ENCODE measurements at regions not wholly inside any gene's neighbourhood (a gene's known extent, or its start where the extent isn't known, plus 50 kb on each side); places are given as distances from the start of the nearest gene placed in this dataset.
"Not testable (repeated sequence)": the region's sequence is repeated elsewhere in the genome, so short reads cannot be mapped to it uniquely, and the experiment has no call there.

DNA sequence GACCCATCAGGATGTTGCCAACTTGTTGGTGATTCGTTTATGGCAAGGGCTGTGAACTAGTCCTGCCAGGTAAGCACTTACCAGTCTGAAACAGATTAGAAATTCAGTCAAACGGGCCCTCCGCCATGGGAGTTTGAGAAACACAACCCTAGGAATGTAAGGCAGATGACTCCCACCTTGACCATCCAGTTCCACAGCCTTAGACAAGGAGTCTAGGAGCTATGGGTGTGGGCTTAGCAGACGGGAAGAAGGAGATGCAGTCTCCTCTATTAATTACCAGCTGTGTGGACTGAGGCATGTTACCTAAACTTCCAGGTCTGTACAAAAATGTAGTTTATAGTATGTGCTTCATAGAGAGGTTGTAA is 319.4 kb upstream of the NCKAP5 start:
- DNase-seq, result no peak

DNA sequence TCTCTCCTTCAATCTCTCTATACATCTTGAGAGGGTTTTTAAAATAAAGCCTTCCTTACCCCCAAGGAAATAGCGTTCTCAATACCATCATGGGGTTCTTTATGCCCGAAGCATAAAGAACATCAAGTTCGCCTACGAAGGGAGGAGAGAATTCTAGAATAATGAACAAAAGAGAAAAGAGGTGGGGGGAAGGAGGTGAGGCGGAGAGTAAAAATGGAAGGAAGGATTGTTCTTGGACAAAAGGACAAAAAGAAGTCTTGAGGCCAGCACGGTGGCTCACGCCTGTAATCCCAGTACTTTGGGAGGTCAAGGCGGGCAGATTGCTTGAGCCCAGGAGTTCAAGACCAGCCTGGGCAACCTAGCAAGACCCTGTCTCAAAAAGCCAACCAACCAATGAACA is 319.8 kb upstream of the NCKAP5 start:
- no peak for DNase-seq

DNA sequence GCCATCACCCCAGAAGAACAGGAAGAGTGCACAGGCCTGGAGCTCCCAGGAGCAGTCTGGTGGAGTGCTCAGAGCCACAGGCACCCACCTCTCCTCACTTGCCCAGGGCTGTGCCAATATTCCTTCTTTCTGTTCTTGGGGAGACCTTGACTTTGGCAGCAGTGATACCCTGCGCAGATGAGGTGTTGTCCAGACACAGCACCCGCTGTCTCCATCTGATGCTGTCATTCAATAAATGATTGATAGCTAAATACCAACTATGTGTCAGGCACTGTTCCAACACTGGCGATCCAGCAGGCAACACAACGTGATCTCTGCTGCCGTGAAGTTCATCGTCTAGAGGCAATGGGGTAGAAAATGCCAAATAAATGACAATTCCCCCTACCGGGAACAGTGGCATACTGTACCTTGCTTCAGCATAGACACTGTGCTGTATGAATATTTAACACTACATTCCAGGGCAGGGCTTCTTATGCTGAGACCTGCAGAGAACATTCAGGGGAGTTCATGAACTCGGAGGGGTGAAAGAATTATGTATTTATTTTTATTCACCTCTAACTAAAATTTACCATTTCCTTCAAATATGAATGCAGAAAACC is 320.5 kb upstream of the NCKAP5 start:
- no peak for DNase-seq

DNA sequence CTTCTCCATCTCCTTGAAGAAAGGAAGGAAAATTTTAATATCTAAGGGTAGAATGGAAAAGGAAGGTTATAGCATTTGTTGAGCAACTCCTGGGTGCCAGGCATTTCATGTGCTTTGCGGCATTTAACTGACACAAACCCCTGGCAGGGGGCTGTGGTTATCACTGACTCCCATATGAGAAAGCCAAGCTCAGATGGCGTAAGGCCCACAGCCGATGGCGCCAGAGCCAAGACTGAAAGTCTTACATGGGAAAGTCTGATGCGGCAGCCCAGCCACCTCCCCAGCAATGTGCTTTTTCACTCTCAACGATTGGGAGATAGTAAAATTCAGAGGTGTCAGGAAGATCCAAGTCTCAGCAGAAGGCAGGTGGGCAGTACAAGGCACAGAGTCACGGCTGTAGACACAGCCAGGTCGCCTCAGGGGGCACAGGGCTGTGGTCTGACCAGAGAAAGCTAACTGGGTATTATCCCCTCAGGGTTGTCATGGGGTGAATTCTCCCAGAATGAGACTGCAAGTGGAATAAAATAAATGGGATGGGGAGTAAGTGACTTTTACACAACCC is 324.2 kb upstream of the NCKAP5 start:
- DNase-seq, result no peak

DNA sequence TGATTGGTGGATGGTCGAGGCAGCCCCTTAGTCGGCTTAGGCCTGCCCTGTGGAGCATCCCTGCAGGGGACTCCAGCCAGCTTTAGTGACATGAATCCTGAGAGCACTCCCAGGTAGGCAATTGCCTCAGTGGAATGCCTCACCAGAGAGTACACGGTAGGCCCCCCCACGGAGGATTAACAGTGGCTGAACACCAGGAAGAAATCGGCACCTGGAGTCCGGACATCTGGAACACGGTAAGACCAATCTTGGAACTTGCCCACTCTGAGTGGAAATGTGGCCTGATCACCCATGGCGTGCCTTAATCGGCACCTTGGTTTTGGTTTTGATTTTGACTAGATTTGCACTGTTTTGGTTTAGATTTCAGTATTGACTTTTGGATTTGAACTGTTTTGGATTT is 326.2 kb upstream of the NCKAP5 start:
- DNase-seq, result no peak

DNA sequence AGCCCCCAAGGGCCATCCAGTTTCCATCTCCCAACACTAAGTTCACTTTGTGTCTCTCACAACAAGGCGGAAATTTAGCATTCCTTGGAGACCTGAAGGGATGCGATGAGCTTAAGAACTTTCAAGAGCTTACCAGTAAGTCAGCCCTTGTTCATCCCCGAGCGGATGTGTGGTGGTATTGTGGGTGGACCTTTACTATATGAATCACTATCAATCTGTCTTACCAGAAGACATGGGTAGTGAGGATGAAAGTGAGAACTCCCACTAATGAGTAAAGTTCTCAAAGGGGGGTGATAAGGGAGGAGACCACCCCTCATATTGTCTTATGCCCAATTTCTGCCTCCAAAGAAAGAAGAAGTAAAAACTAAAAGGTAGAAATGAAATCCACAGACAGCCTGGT is 329.6 kb upstream of the NCKAP5 start:
- DNase-seq, result not testable (repeated sequence)

DNA sequence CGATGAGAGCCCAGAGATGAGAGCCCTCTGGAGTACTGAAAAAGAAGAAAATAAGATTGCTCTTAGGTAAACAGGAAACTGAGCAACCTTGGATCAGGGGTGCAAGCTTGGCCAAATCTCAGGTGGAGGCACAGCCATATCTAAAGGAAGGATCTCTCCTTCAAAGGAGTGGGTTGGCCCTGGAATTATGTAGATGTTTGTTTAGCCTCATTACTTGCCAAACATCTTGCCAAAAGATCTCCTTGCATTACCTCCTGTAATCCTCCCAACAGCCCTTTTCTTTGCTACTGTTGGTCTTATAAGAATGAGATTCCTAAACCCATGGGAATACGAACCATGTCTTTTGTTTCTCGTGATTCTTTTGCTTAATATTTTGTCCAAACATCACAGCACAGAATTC is 332.6 kb upstream of the NCKAP5 start:
- DNase-seq, result no peak

DNA sequence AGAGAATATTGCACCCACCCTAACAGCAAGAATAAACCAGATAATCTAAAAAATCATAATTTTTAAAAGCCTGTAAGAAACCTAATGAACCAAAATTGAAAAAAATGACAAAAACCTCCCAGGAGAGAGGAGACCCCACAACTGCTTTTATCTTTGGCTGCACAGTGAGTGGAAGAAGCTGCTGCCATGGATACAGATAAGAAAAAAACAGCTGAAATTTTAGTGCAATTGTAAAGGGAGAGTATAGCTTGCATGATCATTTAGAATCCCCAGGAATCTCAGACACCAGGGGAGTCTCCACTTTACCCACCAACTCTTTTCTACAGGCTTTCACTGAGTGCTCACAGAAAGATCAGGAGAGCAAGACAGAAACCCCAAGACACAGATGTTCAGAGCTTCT is 338.1 kb upstream of the NCKAP5 start:
- no peak for DNase-seq

DNA sequence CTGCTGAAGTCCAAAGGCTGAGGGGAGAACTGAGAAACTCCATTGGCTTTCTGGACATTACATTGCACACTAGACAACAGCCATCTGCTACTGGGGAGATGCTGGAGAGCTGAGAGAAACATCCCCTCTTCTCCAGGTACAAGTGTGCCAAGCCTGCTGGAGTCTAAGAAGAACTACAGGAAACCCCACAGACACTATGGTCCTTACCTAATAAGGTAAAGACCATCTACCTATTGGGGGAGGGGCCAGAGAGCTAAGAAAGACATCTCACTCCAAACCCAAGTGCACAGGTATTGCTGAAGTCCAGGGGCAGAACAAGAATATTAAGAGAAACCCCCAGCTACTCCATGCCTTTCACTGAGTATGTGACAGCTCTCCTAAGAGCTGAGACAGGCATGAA is 338.7 kb upstream of the NCKAP5 start:
- no peak for DNase-seq

DNA sequence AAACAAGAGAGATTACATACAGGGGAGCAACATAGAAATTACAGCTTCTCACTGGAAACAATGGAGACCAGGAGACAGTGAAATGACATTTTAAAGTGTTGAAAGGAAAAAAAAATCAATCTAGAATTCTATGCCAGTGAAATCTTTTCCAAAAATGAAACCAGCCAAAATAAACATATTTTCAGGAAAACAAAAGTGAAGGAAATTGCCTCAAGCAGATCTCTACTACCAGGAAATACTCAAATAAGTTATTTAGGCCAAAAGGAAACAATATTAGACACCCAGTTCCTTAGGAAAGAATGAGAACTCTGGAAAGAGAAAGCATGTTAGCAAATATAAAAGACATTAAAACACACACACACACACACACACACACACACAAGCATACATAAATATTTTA is 339.9 kb upstream of the NCKAP5 start:
- no peak for DNase-seq

DNA sequence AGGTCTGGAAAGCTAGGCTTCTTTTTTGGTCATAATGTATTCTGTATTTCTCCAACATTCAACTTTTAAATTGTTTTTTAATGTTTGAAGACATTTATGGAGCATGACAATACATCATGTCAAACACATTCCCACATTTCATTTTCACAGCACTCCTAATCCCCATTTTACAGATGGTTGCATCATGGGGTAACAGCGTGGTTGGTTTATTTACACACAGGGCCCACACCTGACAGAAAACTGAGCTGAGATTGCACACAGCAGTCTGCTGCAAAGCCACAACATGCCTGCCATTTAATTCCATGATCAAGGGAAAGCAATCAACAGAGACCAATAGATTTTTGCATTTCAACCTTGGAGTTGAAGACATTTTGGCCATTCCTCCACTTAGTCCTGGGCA is 335.7 kb upstream of the MGAT5 start:
- no peak for DNase-seq

DNA sequence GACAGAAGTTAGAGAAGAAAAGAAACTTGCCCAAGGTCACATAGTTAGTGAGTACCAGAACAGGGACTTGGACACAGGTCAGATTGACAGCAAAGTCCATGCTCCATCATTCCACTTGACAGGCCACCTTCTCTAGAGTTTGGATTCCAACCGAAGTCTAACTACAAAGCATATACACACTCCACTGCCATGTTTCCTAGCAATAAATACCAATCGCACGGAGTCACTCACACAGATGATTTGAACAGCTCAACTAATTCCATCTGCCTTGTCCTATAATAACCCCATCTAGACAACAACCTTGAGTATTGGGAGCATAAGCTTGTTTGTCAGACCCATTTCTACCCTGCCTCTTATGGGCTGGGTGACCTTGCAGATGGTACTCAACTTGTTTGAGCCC is 334.6 kb upstream of the MGAT5 start:
- no peak for DNase-seq

DNA sequence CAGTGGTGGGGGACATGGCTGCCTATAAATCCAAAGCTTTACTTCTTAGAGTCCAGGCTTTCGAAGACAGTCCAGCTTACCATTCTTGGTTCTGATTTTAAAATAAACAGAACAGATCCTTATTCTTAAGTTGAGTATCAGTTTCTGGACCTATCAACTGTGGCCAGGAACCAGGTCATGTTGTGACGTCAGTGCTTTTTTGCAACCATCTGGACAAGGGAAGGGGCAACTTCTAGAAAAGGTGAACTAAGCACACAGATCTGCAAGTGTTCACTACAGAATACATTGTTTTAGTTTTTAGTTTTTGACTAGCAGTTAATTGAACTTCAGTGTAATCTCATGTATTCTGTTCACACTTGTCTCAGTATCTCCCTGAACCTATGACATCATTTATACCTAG is 326.0 kb upstream of the MGAT5 start:
- no peak for DNase-seq

DNA sequence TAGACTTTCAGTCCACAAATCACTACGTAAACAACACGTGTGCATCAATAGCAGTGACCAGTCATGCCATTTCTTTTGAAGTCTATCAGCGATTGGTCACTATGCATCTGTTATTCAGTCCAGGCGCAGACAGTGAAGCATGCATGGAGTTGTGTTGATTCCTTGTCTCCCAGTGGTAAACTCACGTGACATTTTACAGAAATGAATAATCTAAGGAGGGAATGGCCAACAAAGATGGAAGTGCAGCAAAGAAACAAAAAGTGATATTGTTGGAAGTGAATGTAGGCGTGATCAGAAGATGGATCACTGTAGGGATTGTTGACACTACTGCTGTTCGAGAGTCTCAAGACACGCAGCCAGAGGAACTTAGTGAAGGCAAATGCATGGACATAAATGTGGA is 317.8 kb upstream of the MGAT5 start:
- no peak for DNase-seq

DNA sequence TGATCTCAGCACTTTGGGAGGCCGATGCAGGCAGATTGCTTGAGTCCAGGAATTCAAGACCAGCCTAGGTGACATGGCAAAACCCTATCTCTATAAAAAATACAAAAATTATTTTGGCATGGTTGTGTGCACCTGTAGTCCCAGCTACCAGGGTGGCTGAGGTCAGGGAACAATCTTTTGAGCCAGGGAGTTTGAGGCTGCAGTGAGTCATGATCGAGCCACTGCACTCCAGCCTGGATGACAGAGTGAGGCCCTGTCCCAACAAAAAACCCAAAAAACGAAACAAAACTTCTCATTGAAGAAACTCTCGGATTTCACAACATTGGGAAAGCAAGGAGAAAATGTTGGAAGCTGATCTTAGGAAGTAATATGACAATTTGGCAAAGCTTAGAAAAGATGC is 317.3 kb upstream of the MGAT5 start:
- DNase-seq, result no peak

DNA sequence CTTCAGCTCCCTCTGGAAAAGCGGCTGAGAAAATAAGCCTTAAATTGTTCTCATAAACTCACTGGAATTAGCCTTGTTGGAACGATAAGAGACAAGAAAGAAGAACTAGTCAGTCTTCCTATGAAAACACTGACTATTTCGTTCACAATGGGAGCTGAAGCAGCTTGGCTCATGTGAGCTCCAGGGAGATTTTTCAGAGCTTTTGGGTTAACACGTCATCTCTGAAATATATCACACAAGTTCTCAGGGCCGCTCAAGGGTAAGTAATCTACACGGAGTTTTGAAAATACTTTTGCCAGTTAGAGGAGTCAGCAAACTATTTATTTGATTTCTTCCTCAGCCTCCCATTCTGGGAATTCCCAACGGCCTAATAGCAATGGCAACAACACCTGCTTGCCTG is 316.2 kb upstream of the MGAT5 start:
- no peak for DNase-seq

DNA sequence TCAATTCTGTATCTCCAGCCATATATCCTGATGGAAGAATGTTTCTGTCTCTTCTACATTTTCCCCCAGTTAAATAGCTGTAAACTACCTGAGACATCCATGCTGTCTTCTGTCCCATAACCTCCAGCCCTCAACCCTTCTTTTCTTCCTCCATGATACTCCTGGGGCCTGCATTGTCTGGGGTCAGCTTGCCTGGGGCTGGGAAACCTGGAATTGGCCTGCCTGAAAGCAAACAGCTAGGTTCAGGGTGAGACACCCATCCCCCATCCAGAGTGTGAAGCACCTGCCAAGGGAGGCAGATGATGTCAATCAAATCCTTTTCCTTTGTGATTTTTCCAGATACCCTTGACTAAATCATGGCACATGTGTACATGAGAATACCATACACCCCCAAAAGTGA is 313.7 kb upstream of the MGAT5 start:
- DNase-seq, result no peak

DNA sequence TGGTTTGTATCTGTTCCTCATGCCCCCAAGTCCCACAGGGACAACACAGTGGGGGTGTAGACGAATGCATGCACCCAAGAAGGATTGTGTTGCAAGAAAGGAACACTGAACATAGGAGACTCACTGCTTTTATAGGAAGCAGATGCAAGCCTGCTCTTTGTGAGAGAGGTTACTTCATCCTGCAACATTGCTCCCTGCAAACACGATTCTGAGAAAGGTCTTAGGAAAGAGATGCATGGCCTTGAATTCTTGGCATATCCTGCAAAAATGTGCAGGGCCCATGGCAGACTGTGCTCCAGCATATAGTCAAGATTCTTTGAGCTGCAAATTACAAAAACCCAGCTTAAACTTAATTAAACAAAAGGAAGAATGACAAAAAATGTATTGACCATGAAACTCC is 312.2 kb upstream of the MGAT5 start:
- DNase-seq, result no peak

DNA sequence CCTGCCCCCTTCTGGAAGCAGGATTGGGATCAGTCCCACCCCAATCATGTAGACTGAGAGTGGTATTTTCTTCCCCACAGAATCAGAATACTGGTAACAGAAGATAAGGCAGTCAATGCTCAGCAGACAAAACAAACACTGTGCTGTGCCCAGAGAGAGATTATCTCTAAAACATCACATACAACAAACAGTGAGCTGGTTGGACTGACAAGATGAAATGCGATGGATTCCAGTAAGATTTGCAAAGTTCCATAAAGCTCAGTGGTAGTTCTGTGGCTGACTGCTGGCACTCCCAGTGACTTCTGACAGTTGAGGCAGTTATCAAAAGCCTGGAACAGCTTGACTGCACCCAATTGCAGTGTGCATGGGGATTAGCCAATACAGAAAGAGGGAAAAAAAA is 311.5 kb upstream of the MGAT5 start:
- DNase-seq, result no peak

DNA sequence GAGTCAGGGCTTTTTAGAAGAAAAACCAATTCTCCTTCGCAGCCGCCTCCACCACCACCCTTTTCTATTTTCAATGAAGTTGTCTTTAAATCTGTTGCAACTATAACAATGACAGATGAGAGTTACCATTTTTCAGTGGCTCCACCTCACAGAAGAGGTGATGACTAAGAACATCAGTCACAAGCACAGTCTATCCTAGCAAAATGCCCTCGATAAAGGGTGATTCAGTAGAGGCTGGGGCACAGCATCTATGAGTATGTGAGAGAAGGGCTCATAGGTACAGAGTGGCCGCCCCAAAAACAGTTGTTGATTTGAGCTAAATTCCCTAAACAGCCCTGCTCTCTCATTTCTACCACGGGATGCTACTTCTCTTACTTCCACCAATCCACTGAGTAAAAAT is 310.8 kb upstream of the MGAT5 start:
- no peak for DNase-seq

DNA sequence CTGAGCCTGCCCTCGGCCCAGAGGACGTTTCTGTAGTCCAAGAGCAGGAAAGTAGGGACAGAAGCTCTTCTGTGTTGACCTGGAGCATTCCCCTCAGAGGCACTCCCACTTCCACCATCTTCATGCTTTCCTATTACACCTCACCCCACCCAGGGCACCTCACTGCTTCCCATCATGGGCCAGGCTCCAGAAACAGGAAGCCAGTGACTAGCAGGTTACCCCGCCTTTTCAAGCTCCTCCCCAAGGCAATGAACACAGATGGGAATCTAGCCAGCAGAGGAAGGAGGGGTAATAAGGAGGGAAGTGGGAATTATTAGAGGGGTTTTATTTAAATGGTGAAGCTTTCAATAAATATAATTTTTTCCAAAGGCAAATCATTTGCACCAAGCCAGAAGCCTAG is 308.8 kb upstream of the MGAT5 start:
- no peak for DNase-seq

DNA sequence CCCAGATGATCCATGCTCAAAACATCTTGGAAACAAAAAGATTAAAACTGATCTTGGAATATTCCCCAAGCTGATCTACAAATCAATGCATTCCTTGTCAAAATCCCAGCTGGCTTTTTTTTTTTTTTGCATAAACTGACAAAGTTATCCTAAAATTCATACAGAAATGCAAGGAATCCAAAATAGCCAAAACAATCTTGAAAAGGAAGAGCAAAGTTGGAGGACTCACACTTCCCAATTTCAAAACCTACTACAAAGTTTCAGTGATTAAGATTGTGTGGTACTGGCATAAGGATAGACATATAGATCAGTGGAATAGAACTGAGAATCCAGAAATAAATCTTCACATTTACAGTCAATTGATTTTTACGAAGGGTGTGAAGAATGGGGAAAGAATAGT is 306.8 kb upstream of the MGAT5 start:
- DNase-seq, result no peak

DNA sequence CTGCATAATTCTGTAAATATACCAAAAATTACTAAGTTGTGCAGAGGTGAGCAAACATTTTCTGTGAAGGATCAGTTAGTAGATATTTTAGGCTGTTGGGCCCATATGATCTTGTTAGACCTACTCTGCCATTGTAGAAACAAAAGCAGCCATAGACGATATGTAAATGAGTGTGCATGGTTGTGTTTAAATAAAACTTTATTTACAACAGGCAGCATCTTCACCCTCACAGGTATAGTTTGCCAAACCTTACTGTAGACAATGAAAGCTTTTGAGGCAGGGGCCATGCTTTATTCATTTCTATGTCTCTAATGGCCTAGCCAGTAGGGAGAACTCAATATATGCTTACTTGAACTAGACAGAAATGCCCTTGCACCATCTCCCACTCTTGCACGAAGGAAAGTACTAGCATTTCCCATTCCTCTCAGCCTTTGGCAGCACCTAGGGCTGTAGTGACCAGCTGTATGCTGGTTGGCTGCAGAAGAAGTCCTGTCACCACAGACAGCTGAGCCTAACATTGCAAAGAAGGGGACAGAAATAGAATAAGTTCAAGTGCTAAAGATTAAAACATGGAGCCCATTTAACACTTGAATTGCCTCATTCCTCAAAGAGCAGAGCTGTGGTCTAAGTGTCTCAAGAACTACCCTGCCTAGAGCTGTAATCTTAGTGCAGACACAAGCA is 305.1 kb upstream of the MGAT5 start:
- DNase-seq, result no peak

DNA sequence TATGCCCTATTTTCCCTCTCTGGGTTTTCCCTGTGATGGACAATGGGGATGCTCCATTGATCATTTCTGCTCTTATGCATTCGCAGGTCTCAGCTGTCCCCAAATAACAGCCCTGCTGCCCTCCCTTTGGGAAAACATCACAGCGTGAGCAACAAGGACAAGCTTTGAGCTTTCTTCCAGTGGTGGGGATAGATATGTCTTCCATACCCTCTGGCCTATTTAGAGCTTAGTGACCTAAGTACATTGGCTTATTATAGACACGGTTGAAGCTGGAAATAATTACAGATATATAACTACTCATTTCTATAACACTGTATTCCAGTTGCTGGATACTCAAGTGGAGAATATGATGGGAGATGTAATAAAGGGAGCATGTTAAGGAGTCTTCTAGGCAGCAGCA is 304.3 kb upstream of the MGAT5 start:
- no peak for DNase-seq

DNA sequence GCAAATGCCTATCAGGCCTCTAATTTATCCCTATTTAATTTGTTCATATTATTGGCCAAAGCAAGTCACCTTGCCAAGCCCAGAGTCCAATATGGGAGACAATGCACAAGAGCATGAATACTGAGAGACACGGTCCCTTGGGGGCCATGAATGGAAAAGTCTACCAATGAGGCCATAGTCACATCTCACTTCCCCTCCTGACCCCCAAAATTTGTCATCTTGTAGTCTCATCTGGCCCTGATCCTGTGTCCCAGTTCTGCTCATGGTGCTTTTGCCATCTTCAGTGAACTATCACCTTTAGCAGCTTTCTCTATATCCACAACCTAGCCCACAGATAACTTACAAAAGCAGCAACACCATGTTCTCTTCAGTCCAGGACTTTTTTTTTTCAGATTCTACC is 302.7 kb upstream of the MGAT5 start:
- DNase-seq, result no peak
